ENCODE measurements at regions not wholly inside any gene's neighbourhood (a gene's known extent, or its start where the extent isn't known, plus 50 kb on each side); places are given as distances from the start of the nearest gene placed in this dataset.

GRCh38 chr1:198904321-198904720 lies 265.5 kb downstream of the PTPRC start:
- no peak for DNase-seq (ENCODE audit: low read depth)

GRCh38 chr1:198906739-198907422 lies 268.0 kb downstream of the PTPRC start:
- DNase-seq (ENCODE audit: low read depth), result no peak

GRCh38 chr1:198907423-198907746 lies 268.5 kb downstream of the PTPRC start:
- DNase-seq (ENCODE audit: low read depth), result no peak

- DNase-seq (ENCODE audit: low read depth), result no peak
Observed at GRCh38 chr1:198908995-198909394, 270.2 kb downstream of the PTPRC start.

- no peak for DNase-seq (ENCODE audit: low read depth)
Observed at GRCh38 chr1:198909973-198910372, 271.1 kb downstream of the PTPRC start.

- no peak for DNase-seq (ENCODE audit: low read depth)
Observed at GRCh38 chr1:198910816-198911215, 272.0 kb downstream of the PTPRC start.

- DNase-seq (ENCODE audit: low read depth), result no peak
Observed at GRCh38 chr1:198912046-198912445, 273.2 kb downstream of the PTPRC start.

GRCh38 chr1:198913667-198914066 lies 274.8 kb downstream of the PTPRC start:
- no peak for DNase-seq (ENCODE audit: low read depth)

- DNase-seq (ENCODE audit: low read depth), result no peak
Observed at GRCh38 chr1:198915327-198916231, 276.7 kb downstream of the PTPRC start.

GRCh38 chr1:198917226-198917625 lies 278.4 kb downstream of the PTPRC start:
- DNase-seq (ENCODE audit: low read depth), result no peak

GRCh38 chr1:198918920-198919319 lies 280.1 kb downstream of the PTPRC start:
- no peak for DNase-seq (ENCODE audit: low read depth)

- DNase-seq (ENCODE audit: low read depth), result no peak
Observed at GRCh38 chr1:198919667-198920398, 281.0 kb downstream of the PTPRC start.

GRCh38 chr1:198922638-198923430 lies 284.0 kb downstream of the PTPRC start:
- no peak for DNase-seq (ENCODE audit: low read depth)

- DNase-seq (ENCODE audit: low read depth), result no peak
Observed at GRCh38 chr1:198923993-198924392, 285.2 kb downstream of the PTPRC start.

GRCh38 chr1:198925567-198925966 lies 286.7 kb downstream of the PTPRC start:
- no peak for DNase-seq (ENCODE audit: low read depth)

GRCh38 chr1:198927129-198927528 lies 288.3 kb downstream of the PTPRC start:
- DNase-seq (ENCODE audit: low read depth), result no peak

GRCh38 chr1:198929111-198929604 lies 290.3 kb downstream of the PTPRC start:
- DNase-seq (ENCODE audit: low read depth), result no peak

GRCh38 chr1:198929961-198930599 lies 291.2 kb downstream of the PTPRC start:
- DNase-seq (ENCODE audit: low read depth), result no peak

GRCh38 chr1:198932351-198932991 lies 293.6 kb downstream of the PTPRC start:
- no peak for DNase-seq (ENCODE audit: low read depth)

- no peak for DNase-seq (ENCODE audit: low read depth)
Observed at GRCh38 chr1:198933515-198934222, 294.8 kb downstream of the PTPRC start.
